Endothelial cell of umbilical vein (primary cell): ENCODE measurements at regions not wholly inside any gene's neighbourhood (a gene's known extent, or its start where the extent isn't known, plus 50 kb on each side); places are given as distances from the start of the nearest gene placed in this dataset.

Source experiments
- BruUV-seq: library from RNA; stranded (reverse); fragments of 400-500 nt; replicated peaks from 2 replicates; lab custom pipeline; 2021; lab: Mats Ljungman, UMichigan
- CTCF ChIA-PET: fragments of 300-600, 350-600 bp; sonication (Branson Sonifier 250); formaldehyde crosslinking; loops from one replicate; lab custom pipeline; 2021; ENCODE audit warnings: antibody characterized with exemption, inconsistent platforms; lab: Charles Lee
- POLR2A ChIA-PET: fragments of 300-600, 350-600 bp; sonication (Branson Sonifier 250); formaldehyde crosslinking; loops from one replicate; lab custom pipeline; 2021; ENCODE audit warnings: antibody characterized with exemption, inconsistent platforms; lab: Charles Lee
- DNase-seq: peaks from one replicate; pipeline ENCODE4 v3.0.0-alpha.2; 2011; ENCODE audit warnings: low read depth, low spot score
- FAIRE-seq: peaks from 2 replicates; lab custom pipeline; 2011; peaks lifted over from hg19 to GRCh38; lab: Jason Lieb, UNC
- H2AFZ ChIP-seq: 2 replicates; pipeline ENCODE4 v1.6.0; 2012; ENCODE audit warnings: low read depth, low read length, control low read depth, inconsistent platforms
- H3K27ac ChIP-seq: 2 replicates; pipeline ENCODE4 v1.5.1; 2011; ENCODE audit warnings: low read depth, mild to moderate bottlenecking, control low read depth, low read length, moderate library complexity; ENCODE audit not compliant: insufficient read depth
- H3K27me3 ChIP-seq, 2 experiments: 2 replicates each; pipeline versions ENCODE4 v1.6.0 to v1.6.1; 2011; ENCODE audit warnings: low read length in 2 of 2, mixed read lengths in 1 of 2; ENCODE audit not compliant: control insufficient read depth in 2 of 2, insufficient read depth in 2 of 2
- H3K36me3 ChIP-seq, 2 experiments: 2 replicates in 1 of 2; 3 replicates in 1 of 2; pipeline ENCODE4 v1.5.1; 2011; ENCODE audit warnings: low read length in 2 of 2, mild to moderate bottlenecking in 1 of 2, moderate library complexity in 1 of 2; ENCODE audit not compliant: control insufficient read depth in 2 of 2, insufficient read depth in 2 of 2; ENCODE audit errors: extremely low read depth in 1 of 2
- H3K4me1 ChIP-seq: 3 replicates; pipeline ENCODE4 v1.5.1; 2011; ENCODE audit warnings: mild to moderate bottlenecking, low read length; ENCODE audit not compliant: control insufficient read depth, insufficient read depth; ENCODE audit errors: extremely low read depth
- H3K4me2 ChIP-seq: 2 replicates; pipeline ENCODE4 v1.6.1; 2011; ENCODE audit warnings: low read length, control low read depth, mixed read lengths; ENCODE audit not compliant: insufficient read depth
- H3K4me3 ChIP-seq, 3 experiments: fragments of 200-600 bp in 1 of 3; sonication (generic), shearing (Covaris generic) in 1 of 3; replicated peaks in 1 of 3; 2 replicates each; pipeline ENCODE4 v1.5.1; 2011 to 2016; ENCODE audit warnings: control low read depth in 3 of 3, low read length in 3 of 3, mild to moderate bottlenecking in 2 of 3, inconsistent platforms in 1 of 3, low read depth in 1 of 3, moderate library complexity in 1 of 3; ENCODE audit not compliant: insufficient read depth in 1 of 3
- H3K79me2 ChIP-seq: 2 replicates; pipeline ENCODE4 v1.6.0; 2012; ENCODE audit warnings: low read length, inconsistent platforms; ENCODE audit not compliant: control insufficient read depth, insufficient read depth
- H3K9ac ChIP-seq: replicated peaks from 2 replicates; pipeline ENCODE3; 2011; ENCODE audit warnings: low read length, control low read depth; ENCODE audit not compliant: insufficient read depth; ENCODE audit errors: extremely low read depth
- H3K9me1 ChIP-seq: replicated peaks from 3 replicates; pipeline ENCODE4 v1.6.0; 2011; ENCODE audit warnings: mild to moderate bottlenecking, low read length; ENCODE audit not compliant: control insufficient read depth, insufficient read depth; ENCODE audit errors: extremely low read depth
- H3K9me3 ChIP-seq: replicated peaks from 2 replicates; pipeline ENCODE4 v1.5.1; 2012; ENCODE audit warnings: low read length, inconsistent platforms; ENCODE audit not compliant: control insufficient read depth, insufficient read depth
- H4K20me1 ChIP-seq: replicated peaks from 2 replicates; pipeline ENCODE3; 2011; ENCODE audit warnings: mild to moderate bottlenecking, low read length; ENCODE audit not compliant: control insufficient read depth, insufficient read depth; ENCODE audit errors: extremely low read depth
- EZH2 ChIP-seq: IDR thresholded peaks from 2 replicates; pipeline ENCODE4 v1.6.1; 2012; ENCODE audit warnings: borderline replicate concordance, low read depth, mild to moderate bottlenecking, moderate library complexity, low read length, inconsistent platforms; ENCODE audit not compliant: severe bottlenecking
- FOS ChIP-seq: IDR thresholded peaks from 2 replicates; pipeline ENCODE4 v1.6.1; 2011; ENCODE audit warnings: mild to moderate bottlenecking, low read length, moderate library complexity, borderline replicate concordance; ENCODE audit not compliant: insufficient read depth
- GATA2 ChIP-seq: IDR thresholded peaks from 2 replicates; pipeline ENCODE4 v1.7.0; 2011; ENCODE audit warnings: low read depth, mild to moderate bottlenecking, moderate library complexity, mixed read lengths, low read length; ENCODE audit not compliant: insufficient read length, insufficient read depth
- JUN ChIP-seq: IDR thresholded peaks from 2 replicates; pipeline ENCODE4 v1.6.1; 2011; ENCODE audit warnings: borderline replicate concordance, low read depth; ENCODE audit not compliant: insufficient read length, insufficient read depth
- MYC ChIP-seq: IDR thresholded peaks from one replicate; pipeline ENCODE4 v1.6.1; 2011; ENCODE audit warnings: mild to moderate bottlenecking, low read depth, low read length
- POLR2A ChIP-seq: IDR thresholded peaks from 2 replicates; pipeline ENCODE4 v1.6.1; 2012; ENCODE audit warnings: low read depth, mild to moderate bottlenecking, control low read depth, low read length
- POLR2AphosphoS5 ChIP-seq: IDR thresholded peaks from 2 replicates; pipeline ENCODE4 v1.6.1; 2012; ENCODE audit warnings: low read depth, mild to moderate bottlenecking, control low read depth, low read length, moderate library complexity; ENCODE audit not compliant: insufficient read depth
- dilution Hi-C: fragments of 300-500 bp; cut with MboI; formaldehyde crosslinking; loops from one replicate; pipeline ENCODE4 v1.15.0; 2019; ENCODE audit warnings: low sequenced_read_pairs; ENCODE audit not compliant: extremely low pct_ligation_motif_present
- intact Hi-C: fragments of 100-400 bp; cut with micrococcal nuclease; formaldehyde crosslinking; loops from one replicate; pipeline ENCODE4 v1.10.0; 2022
- TF ChIP-seq, protein P1 (sequence below): IDR thresholded peaks from 2 replicates; pipeline ENCODE4 v1.6.1; 2011; ENCODE audit not compliant: insufficient read depth, insufficient read length
- TF ChIP-seq, protein P2 (sequence below), 2 donors: IDR thresholded peaks; 1 replicate in 1 of 2; 2 replicates in 1 of 2; pipeline ENCODE4 v1.5.1; 2011; ENCODE audit warnings: low read length in 2 of 2, mild to moderate bottlenecking in 2 of 2, moderate library complexity in 2 of 2, control low read depth in 1 of 2, inconsistent platforms in 1 of 2, low read depth in 1 of 2; ENCODE audit not compliant: insufficient read depth in 1 of 2; ENCODE audit errors: extremely low read depth in 1 of 2

DNA sequence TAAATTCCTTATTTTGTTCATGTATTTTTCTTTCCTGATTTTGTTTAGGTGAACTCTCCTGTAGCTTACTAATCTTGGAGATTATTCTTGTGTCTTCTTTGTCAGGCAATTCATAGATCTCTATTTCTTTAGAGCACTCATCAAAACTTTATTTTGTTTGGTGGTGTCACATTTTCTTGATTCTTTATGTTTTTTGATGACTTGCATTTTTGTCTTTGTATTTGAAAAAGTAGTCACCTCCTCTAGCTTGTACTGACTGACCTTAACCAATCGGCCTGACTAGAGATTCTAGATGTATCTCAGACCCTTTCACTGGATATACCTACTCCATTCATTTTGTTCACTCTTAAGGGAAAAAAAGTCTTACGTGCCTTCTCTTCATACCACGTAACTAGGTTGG lies 986.3 kb upstream of the LRRTM1 start:
- Histone ChIP-seq H3K9me1 (no peaks in the 10 kb centered on the region), H3K4me3 (no peak overlapping the region), H4K20me1 (no peaks in the 10 kb centered on the region), H3K27me3 (no peaks in the 10 kb centered on the region), H3K9ac (no peak overlapping the region), H3K4me2 (no peak overlapping the region), H3K27ac (no peak overlapping the region), H3K36me3 (no peaks in the 10 kb centered on the region), H3K4me1 (no peaks in the 10 kb centered on the region), H3K9me3 (no peaks in the 10 kb centered on the region), H2AFZ (no peak overlapping the region), H3K79me2 (no peaks in the 10 kb centered on the region)
- ChIA-PET CTCF (no interaction called here), POLR2A (no interaction called here)
- intact Hi-C loops (no loop called here), dilution Hi-C loops (no loop called here)
- no peak for FAIRE-seq
- no peak for DNase-seq
- TF ChIP-seq POLR2AphosphoS5 (no peak), MYC (no peak), FOS (no peak), JUN (no peak), GATA2 (no peak), POLR2A (no peak), EZH2 (no peak)
- TF ChIP-seq, protein P1, sequence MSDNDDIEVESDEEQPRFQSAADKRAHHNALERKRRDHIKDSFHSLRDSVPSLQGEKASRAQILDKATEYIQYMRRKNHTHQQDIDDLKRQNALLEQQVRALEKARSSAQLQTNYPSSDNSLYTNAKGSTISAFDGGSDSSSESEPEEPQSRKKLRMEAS = no peak
- TF ChIP-seq, protein P2, sequence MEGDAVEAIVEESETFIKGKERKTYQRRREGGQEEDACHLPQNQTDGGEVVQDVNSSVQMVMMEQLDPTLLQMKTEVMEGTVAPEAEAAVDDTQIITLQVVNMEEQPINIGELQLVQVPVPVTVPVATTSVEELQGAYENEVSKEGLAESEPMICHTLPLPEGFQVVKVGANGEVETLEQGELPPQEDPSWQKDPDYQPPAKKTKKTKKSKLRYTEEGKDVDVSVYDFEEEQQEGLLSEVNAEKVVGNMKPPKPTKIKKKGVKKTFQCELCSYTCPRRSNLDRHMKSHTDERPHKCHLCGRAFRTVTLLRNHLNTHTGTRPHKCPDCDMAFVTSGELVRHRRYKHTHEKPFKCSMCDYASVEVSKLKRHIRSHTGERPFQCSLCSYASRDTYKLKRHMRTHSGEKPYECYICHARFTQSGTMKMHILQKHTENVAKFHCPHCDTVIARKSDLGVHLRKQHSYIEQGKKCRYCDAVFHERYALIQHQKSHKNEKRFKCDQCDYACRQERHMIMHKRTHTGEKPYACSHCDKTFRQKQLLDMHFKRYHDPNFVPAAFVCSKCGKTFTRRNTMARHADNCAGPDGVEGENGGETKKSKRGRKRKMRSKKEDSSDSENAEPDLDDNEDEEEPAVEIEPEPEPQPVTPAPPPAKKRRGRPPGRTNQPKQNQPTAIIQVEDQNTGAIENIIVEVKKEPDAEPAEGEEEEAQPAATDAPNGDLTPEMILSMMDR (IDR thresholded peaks at IDR 0.05; ENCODE audit: extremely low read depth in 1 of 2, insufficient read depth in 1 of 2, low read depth in 1 of 2, low read length in 2 of 2) = no peak
- BruUV-seq = no TSS peak
